DMS153 treated with DMSO at 0.1 percent for 48 hours (cell line): ENCODE measurements at regions not wholly inside any gene's neighbourhood (a gene's known extent, or its start where the extent isn't known, plus 50 kb on each side); places are given as distances from the start of the nearest gene placed in this dataset.
A peak's percentile ranks its signal among the peaks of the same experiment; 100 is the strongest.

Source experiments
- DNase-seq: peaks from one replicate; lab custom pipeline; 2025; ENCODE audit not compliant: unreplicated experiment; lab: John Stamatoyannopoulos, UW

DNA sequence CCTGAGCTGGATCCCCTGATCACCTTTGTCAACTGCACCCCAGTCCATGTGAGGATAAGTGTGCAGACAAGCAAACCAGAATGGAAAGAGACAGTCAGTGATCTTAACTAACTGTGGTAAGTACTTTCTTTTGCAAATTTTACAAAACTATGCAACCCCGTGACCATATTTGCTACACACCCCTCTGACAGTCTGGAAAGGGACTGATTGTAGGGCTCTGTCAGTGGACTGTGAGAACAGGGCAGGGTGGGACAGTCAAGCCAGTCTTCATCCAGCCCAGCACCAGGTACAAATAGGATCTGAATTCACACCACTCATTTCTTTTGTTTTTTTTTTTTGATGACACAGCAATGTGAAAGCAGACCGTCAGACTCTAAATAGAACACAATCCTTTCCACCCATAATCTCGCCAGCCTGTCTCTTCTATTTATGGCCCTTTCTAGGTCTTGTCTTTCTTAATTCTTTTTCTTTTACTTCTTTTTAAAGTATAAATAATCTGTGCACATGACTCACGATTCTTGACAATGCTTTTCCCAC is 165.6 kb downstream of the ARL6IP6 start:
- DNase-seq, result no peak

DNA sequence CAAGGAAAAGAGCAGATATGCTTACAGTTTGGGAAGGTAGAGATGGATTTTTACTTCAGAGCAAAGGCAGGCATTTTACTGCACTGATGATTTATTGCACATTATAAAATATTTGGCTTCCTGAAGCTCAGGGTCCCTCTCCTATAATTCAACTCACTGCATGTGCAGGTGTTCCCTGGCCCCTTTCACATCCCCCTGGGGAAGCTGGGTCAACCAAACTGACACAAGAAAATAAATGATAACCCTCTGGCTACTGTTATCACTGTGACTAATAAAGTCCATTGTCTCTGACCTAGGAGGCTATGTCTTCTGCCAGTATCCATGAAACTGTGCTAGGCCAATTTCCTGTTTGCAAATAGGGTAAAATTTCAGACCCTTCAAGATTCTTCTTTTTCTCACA is 163.1 kb downstream of the ARL6IP6 start:
- DNase-seq, result no peak

DNA sequence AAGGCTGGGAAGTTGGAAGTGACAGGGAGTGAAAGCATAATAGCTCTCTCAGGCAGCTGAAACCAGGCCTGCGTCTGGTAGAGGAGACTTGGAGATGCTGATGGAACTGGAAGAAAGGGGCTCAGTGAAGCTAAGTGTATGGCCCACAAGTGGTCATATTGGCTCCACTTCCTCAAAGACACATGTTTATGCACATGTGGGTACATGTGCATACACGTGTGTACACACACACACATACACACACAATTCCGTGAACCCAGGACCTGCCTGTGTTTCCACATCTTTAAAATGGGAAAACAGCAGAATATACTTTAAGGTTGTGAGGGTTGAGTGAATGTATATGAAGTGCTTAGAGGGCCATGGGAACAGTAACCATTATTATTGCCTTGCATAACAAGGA is 160.9 kb downstream of the ARL6IP6 start:
- no peak for DNase-seq

DNA sequence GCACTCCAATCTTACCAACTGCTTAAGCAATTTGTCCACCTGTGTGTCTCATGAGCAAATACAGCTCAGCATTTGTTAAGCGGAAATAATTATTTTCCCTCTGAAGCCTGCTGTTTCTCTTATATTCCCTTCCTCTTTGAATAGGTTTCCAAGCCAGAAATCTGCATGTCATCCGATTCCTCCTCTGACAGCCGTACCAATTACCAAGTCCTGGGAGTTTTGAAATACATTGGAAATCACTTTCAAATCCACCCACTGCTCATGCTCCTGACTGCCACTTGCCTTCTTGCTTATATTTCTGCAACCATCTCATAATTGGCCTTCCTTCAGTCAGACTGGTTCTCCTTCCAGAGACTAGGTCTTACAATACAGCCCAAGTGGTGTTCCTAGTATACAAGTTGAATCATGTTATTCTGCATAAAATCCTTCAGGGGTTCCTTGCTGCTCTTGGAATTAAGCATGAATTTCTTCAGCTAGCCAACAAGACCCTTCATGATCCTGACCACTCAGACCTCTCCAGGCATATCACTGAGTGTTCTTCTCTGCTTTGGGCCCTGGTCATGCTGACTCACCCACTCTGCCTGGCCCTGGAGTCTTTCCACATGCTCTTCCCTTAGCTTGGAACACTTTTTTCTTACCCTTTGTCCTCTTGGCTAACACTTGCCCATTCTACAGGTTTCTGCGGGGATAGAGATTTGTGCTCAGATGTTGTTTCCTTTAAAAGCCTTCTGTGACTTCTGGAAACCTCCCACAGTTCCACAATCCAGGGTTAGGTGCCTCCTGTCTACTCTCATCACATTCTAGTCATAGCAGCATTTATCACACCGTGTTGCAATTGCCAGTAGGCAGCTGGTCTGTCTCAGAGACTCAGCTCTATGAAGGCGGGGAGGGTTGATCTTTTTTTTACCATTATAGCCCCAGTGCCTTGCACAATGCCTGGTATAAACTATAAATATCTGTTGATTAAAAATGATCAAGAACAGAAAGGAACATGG is 157.6 kb downstream of the ARL6IP6 start:
- DNase-seq, result no peak

DNA sequence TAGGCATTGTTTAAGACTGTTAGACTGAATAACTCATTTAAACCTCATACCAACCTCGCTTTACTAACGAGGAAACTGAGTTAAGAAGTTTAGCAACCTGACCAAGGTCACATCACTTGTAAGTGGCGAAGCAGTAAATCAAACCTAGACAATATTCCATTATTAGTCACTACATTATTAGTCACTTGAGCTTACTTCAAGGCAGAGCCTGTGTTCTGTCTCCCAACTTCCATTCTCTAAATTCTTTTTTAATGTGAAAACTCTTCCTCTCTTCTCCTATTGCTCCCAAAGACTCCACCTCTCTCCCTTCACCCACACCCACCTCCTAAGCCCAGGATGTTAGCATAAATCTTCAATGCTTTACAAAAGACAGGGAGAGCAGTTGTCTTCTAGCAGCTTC is 156.5 kb downstream of the ARL6IP6 start:
- DNase-seq, result no peak

DNA sequence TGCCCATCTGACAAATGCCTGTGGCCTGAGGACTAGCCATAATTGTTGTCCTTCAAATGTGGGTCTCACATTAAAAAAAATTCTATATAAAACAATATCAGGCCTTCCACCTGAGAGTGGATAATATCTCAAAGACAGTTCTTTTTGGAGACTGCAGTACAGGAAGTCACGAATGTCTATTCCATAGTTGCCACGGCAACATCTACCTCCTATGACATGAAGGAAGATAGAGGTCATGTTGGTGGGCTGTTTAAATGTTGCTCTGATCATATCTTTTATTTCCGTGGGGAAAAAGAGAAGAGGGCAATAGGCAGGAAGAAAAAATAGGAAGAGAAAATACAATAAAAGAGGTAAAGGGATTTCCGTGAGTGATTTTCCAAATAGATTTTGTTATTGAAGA is 151.8 kb downstream of the ARL6IP6 start:
- DNase-seq, result no peak

DNA sequence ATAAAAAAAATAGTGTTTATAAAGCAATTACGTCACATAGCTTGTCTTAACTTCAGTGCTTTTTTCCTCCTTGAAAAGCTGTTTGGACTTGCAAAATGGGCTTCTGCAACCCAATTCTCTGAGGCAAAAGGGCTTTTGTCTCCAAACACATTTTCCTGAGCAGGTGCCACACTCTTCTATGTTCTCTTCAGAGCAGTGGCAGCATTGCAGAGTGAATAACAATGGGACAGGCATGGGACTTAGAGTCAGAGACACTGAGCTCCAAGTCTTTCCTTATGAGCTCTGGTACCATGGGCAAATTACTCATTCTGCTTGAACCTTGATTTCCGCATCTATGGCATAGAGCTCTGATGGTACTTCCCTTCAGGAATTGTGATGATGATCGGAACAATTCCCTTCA is 149.0 kb downstream of the ARL6IP6 start:
- no peak for DNase-seq

DNA sequence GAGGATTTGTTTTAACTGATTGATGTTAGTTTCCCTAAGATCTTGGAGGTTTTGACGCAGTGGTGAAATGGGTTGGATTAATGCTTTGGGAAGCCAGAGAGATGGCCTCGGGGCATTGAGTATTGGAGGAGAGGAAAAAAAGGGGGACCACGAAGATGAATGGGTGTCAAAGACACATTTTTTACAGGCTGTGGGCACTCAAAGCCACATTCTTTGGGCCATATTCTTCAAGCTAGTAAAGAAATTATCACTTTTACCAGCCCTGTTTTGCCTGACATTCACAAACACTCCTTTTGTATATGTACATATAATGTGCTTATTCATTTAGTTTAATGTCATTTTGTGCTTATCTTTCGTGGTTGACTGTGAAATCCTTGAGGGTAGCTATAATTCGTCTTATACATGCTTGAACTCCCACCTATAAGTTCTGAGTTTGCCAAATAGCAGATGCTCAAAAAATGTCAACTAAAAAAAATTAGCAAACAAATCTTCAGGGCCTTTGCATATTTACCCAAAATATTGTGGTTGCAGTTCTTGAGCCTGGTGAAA is 146.3 kb downstream of the ARL6IP6 start:
- DNase-seq, result no peak

DNA sequence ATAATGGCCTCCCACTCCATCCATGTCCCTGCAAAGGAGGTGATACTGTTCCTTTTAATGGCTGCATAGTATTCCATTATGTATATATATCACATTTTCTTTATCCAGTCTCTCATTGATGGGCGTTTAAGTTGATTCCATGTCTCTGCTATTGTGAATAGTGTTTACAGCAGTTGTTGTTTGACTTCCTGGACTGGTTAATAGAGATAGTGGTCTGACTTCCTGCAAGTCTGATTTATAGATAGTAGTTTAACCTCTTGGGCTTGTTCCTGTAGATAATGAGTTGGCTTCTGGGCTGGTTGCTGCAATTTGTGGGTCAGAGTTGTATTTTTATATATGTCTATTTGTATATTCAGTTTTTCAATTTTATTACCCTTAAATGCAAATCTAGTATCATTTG is 145.4 kb downstream of the ARL6IP6 start:
- DNase-seq, result no peak

DNA sequence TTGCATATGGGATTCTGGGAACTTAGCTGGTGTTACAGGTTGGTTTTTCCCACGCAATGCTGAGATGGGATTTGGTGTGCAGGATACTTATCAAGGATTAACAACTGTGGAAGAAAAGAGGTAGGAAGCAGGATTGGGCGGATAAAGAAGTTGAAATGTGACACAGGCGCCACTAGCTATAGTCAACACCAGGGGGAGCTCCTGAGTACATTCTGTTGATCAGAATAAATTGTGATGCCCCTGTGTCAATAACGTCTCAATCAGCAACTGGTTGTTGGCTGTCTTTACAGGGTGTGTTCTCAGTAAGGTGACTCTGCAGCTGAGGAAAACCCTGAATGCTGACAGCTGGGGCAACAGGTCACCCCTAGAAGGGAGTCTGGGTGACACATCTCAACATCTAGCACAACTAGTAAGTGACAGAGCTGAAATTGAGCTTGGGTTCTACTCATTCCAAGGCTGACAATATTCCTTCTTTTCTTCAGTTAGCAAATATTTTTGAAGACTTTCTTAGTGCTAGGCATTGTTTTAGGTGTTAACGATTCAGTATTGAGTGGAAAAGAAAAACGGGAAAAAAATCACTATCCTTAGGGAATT is 143.0 kb downstream of the ARL6IP6 start:
- DNase-seq, result peak; percentile 24

DNA sequence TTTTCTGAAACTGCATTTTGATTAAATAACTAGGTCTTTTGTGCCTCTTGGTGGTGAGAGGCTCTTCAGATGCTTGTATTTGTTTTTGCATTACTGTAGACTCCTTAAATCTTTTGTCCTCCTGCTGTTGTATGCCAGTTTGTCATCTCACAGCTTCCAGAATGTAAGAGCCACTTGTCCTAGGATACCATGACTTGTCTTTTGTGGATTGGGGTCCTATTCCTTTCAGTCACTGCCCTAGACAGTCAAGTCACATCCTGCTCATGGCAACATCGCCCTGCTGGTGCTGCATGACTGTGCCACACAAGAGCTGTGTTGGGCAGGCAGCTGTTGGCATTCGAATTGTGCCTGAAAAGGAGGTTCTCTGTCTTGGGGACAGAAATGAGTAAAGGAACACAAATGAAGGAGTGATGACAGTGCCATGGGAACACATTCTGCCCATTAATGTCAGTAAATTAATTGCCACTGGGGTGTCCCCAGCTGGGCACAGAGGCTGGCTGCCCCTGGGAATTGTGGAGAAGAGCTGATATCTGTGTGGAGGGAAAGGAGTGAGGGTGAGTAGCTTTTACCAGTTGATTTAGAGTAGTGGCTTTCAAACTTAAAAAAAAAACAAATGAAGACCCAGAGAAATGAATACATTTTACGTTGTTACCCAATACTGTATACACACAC is 140.3 kb downstream of the ARL6IP6 start:
- DNase-seq, result no peak

DNA sequence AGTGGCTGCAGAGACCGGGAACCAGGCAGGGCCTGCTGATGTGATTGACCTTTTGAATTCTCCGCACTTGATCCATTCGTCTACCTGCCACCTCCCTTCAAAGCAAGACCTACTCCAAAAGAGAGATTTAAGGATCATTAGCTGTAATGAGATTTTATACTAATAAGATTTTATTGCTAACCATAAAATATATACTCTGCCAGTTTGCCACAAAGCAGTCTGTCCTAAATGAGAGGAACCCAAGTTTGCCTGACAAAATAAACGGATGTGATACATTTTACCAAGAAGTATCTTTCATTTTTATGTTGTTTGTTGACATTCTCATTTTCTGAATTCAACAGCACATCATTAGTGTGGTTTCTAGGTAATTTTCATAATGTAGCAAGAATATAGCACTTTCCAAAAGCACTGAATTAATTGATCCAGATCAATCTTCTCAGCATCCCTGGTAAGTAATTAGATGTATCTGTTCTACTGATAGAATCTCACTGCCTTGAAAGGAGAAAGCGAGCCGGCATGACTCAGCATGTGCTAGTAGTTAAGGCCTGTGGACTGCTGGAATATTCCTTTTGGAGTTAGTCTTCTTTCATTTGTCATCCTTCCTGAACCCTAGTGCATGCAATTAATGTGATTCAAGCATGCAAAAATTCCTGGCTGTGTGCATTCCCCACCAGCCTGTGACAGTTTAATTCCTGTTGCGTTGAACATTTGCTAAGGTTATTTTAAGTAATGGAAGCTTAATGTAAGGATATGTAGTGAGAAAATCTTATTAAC is 128.5 kb downstream of the ARL6IP6 start:
- no peak for DNase-seq

DNA sequence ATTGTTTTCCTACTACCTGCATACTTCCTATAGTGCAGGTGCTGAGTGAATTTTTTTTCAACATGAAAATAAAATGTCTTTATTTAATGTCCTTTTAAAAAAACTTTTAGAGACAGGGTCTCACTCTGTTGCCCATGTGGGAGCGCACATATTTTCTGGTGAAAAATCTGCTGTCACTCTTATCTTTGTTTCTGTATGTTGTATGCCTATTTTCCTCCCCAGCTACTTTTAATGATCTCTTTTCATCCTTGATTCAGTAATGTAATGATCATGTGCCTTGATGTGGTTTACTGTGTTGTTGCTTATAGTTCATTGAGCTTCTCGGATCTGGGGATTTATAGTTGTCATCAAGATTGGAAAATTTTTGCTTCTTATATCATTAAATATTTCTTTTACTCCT is 117.3 kb downstream of the ARL6IP6 start:
- no peak for DNase-seq

DNA sequence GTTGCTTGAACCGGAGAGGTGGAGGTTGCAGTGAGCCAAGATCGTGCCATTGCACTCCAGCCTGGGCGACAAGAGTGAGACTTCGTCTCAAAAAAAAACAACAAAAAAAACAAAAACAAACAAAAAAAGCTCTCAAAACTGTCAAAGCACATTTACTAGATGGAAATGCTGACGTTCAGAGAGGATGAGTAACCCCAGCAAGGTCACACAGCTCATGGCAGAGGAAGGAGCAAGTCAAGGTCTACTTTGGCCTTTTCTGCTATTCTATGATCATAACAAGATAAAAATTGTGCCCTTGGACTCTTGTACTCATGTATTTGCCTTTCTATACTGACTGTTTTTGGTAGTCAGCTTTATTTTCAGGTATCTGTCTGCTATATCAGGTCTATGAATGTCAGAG is 109.5 kb downstream of the ARL6IP6 start:
- no peak for DNase-seq

DNA sequence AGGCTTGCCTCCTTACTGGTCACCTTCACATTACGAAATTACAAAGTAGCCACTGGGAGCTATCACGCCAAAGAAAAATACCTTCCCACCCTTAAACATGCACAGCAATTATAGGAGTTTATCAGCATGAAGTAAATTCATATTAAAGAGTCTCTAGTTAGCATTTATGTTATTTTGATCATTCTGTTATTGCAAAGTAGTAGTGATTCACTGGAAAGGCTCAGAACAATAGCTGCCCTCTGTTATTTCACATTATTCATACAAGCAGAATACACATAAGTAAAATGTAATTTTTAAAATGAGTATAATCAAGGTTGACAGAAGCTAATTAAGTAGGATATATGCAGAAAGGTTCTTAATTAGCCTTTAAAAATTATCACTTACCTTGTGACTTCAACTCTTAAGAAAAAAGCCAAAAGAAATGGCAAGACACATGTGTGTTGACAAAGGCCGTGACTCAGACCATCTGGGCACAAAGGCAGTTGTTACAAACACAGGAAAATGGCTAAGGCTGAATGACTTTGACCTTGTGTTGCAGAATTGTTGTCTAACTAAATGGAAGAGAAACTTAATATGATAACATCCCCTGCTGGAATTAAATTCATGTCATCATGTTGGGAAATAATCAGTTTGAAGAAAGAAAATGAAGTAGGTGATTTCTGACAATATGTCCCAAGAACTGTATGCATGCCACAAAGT is 108.3 kb downstream of the ARL6IP6 start:
- no peak for DNase-seq

DNA sequence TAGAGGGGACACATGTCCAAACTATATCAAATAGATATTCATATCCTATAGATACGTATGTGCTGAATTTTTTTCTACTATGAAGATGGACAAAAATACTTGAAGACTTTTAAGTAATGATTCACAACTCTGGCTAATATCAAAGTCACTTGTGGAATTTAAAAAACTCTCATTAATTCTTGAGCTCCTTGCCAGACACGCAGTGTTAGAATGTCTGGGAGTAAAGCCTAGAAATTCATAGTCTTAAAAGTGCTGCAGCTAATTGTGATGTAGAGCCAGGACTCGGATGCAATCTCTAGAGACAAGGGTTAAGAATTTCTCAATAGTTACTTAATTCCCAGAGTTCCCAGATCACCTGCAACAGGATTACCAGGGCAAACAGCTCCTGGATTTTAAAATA is 107.4 kb downstream of the ARL6IP6 start:
- no peak for DNase-seq

DNA sequence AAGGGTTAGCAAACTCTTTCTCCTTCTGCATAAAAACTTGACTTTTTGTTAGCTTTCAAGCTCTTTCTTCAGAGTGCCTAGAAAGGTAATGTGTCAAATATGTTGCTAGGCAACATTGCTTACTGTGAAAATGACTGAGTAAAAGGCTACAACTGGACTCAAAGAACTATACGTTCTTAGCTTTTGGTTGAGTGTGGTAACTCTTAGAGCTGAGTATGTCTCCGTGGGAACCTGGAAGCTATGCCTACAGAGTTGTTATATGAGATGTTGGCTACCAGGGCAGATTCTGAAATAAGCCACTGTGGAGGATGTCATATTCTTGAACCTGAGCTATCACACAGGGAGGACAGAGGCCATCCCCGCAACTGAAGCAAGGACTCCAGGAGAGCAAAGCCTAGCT is 105.5 kb downstream of the ARL6IP6 start:
- DNase-seq, result no peak

DNA sequence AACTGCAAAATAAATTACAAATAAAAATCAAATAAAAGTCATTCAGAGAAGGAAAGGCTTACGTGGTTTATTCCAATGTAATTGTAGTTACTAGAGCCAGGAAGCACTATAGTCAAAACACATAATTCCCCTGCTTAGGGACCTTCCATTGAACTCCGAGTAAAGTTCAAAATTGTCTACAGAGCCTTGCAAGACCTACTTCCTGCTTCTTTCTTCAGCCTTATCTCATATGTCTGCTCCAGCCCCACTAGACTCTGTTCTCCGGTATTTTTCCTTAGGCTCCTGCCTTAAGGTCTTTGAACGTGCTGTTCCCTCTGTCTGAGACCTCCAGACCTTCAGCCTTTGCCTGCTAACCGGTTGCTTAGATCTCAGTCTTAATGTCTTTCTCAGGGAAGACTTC is 104.3 kb downstream of the ARL6IP6 start:
- no peak for DNase-seq

DNA sequence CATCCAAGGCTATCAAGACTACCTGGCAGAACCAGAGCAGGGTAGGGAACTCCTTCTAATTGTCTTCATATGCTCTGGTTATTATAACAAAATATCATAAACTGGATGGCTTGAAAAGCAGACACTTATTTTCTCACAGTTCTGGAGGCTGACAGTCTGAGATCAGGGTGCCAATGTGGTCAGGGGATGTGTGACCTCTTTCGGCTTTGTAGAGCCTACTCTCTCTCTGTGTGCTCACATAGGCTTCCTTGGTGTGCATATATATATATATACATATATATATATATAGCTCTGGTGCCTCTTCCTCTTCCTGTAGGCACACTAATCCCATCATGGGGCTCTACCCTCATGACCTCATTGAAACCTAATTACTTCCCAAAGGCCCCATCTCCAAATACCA is 101.6 kb downstream of the ARL6IP6 start:
- DNase-seq, result no peak

DNA sequence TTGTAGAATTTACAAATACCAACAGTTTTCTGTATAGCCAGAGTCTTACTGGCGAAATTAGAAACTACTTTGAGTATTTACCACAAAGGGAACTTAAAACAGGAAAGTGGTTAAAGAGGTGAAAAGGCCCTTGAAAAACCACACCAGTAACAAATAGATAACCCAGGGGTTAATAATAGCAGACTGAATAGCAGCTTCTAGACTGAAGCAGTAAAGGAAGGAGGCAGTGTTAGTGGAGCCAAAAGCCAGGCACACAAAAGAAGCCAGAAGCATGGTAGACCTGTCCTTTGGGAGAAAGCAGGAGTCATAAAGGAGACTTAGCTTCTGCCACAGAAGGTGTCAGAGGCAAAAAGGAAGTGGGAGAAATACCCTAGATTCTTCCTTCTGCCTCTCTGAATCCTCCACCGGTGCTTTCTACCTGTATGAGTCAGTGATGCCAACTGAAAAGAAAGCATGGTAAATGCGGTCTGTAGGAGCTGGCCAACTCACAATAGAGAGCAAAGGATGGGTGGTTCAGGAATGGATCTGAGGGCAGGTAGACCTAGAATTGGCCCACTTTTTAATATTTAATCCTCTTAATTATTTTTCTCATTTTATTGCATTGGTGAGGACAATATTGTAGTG is 97.3 kb downstream of the ARL6IP6 start:
- DNase-seq, result no peak
